Uterus (tissue), 2 donors: ENCODE measurements at regions not wholly inside any gene's neighbourhood (a gene's known extent, or its start where the extent isn't known, plus 50 kb on each side); places are given as distances from the start of the nearest gene placed in this dataset.
"Not testable (repeated sequence)": the region's sequence is repeated elsewhere in the genome, so short reads cannot be mapped to it uniquely, and the experiment has no call there.

Experiments
- POLR2A ChIP-seq, 2 donors: fragments of 450-650 bp; IDR thresholded peaks; one replicate each; pipeline ENCODE4 v1.6.1; 2016; ENCODE audit warnings: antibody characterized with exemption in 2 of 2, mild to moderate bottlenecking in 1 of 2, moderate library complexity in 1 of 2
- TF ChIP-seq, protein P1 (sequence below), 4 experiments: fragments of 200-600 bp in 2 of 4; fragments of 450-650 bp in 2 of 4; sonication (generic) in 2 of 4; IDR thresholded peaks; one replicate each; pipeline ENCODE4 v1.5.1; 2016 to 2019; ENCODE audit warnings: antibody characterized with exemption in 4 of 4, mild to moderate bottlenecking in 2 of 4, moderate library complexity in 1 of 4

DNA sequence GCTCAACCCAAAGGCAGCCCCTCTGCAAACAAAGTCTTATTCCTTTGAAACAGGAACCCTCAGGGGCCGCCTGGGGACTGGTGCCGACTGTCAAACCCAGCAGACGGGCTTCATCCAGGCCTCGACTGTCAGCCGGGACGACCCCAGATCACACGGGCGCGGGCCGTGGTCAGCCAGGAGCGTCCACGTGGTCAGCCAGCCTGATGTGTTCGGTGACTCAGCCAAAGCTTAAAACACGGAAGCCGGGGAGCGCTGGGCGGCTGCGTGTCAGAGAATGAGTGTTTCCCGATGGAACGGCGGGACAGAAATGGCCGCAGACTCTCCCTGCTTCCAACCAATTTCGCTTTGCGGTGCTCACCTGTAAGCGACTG, 199.9 kb downstream of the BANP start:
- TF ChIP-seq POLR2A (IDR thresholded peaks at IDR 0.05), result not testable (repeated sequence)
- TF ChIP-seq, protein P1, sequence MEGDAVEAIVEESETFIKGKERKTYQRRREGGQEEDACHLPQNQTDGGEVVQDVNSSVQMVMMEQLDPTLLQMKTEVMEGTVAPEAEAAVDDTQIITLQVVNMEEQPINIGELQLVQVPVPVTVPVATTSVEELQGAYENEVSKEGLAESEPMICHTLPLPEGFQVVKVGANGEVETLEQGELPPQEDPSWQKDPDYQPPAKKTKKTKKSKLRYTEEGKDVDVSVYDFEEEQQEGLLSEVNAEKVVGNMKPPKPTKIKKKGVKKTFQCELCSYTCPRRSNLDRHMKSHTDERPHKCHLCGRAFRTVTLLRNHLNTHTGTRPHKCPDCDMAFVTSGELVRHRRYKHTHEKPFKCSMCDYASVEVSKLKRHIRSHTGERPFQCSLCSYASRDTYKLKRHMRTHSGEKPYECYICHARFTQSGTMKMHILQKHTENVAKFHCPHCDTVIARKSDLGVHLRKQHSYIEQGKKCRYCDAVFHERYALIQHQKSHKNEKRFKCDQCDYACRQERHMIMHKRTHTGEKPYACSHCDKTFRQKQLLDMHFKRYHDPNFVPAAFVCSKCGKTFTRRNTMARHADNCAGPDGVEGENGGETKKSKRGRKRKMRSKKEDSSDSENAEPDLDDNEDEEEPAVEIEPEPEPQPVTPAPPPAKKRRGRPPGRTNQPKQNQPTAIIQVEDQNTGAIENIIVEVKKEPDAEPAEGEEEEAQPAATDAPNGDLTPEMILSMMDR (IDR thresholded peaks at IDR 0.05), result not testable (repeated sequence)
